B cell (primary cell): ENCODE measurements at regions not wholly inside any gene's neighbourhood (a gene's known extent, or its start where the extent isn't known, plus 50 kb on each side); places are given as distances from the start of the nearest gene placed in this dataset.

Source experiments
- ATAC-seq: fragments of 200-7000 bp; cut with Tn5 transposase; one replicate; pipeline ENCODE4 v1.10.0; 2021; ENCODE audit warnings: low read depth, mild to moderate bottlenecking, moderate number of reproducible peaks, moderate library complexity
- CTCF ChIA-PET: fragments of 350-600 bp; sonication (Branson Sonifier 250); formaldehyde crosslinking; loops from one replicate; lab custom pipeline; 2021; ENCODE audit warnings: antibody characterized with exemption, inconsistent platforms; lab: Charles Lee
- POLR2A ChIA-PET: fragments of 350-600 bp; sonication (Branson Sonifier 250); formaldehyde crosslinking; loops from one replicate; lab custom pipeline; 2021; ENCODE audit warnings: antibody characterized with exemption; lab: Charles Lee
- DNase-seq: peaks from one replicate; pipeline ENCODE4 v3.0.0; 2013
- H2AFZ ChIP-seq: 2 replicates; pipeline ENCODE4 v1.6.1; 2012; ENCODE audit warnings: mild to moderate bottlenecking, low read depth, low read length; ENCODE audit not compliant: insufficient read depth, poor library complexity, severe bottlenecking
- H3K27ac ChIP-seq, 2 donors: 1 replicate in 1 of 2; 2 replicates in 1 of 2; pipeline ENCODE4 v1.5.1; 2012 to 2013; ENCODE audit warnings: low read length in 2 of 2, mild to moderate bottlenecking in 2 of 2, moderate library complexity in 1 of 2
- H3K27me3 ChIP-seq, 4 experiments: fragments of 200-600 bp in 1 of 4; sonication (generic) in 1 of 4; replicated peaks in 1 of 4; 1 replicate in 2 of 4; 2 replicates in 2 of 4; pipeline versions ENCODE4 v1.6.1 to v1.7.0; 2013 to 2016; ENCODE audit warnings: low read length in 3 of 4, mild to moderate bottlenecking in 2 of 4, mixed read lengths in 1 of 4, moderate library complexity in 1 of 4; ENCODE audit not compliant: insufficient read depth in 4 of 4, control insufficient read depth in 3 of 4; ENCODE audit errors: control extremely low read depth in 1 of 4
- H3K36me3 ChIP-seq, 2 experiments: replicated peaks in 1 of 2; 1 replicate in 1 of 2; 2 replicates in 1 of 2; pipeline versions ENCODE4 v1.6.1 to v1.7.1; 2013; ENCODE audit warnings: low read length in 1 of 2; ENCODE audit not compliant: insufficient read depth in 2 of 2, control insufficient read depth in 1 of 2; ENCODE audit errors: control extremely low read depth in 1 of 2, extremely low read depth in 1 of 2
- H3K4me1 ChIP-seq, 2 donors: fragments of 200-600 bp in 1 of 2; sonication (generic) in 1 of 2; 1 replicate in 1 of 2; 2 replicates in 1 of 2; pipeline versions ENCODE4 v1.5.1 to v1.6.1; 2013 to 2017; ENCODE audit warnings: low read length in 2 of 2; ENCODE audit not compliant: control insufficient read depth in 2 of 2, insufficient read depth in 2 of 2
- H3K4me2 ChIP-seq: replicated peaks from 2 replicates; pipeline ENCODE3; 2012; ENCODE audit warnings: mild to moderate bottlenecking, low read depth, low read length; ENCODE audit not compliant: poor library complexity, severe bottlenecking
- H3K4me3 ChIP-seq, 5 experiments: fragments of 200-600 bp in 1 of 5; sonication (generic) in 1 of 5; 1 replicate in 3 of 5; 2 replicates in 2 of 5; pipeline versions ENCODE4 v1.5.1 to v1.7.0; 2011 to 2016; ENCODE audit warnings: low read length in 4 of 5, mild to moderate bottlenecking in 4 of 5, low read depth in 2 of 5, control low read depth in 1 of 5, moderate library complexity in 1 of 5; ENCODE audit not compliant: insufficient read depth in 1 of 5; ENCODE audit errors: control extremely low read depth in 1 of 5, extremely low read depth in 1 of 5
- H3K79me2 ChIP-seq: fragments of 200-600 bp; sonication (generic); one replicate; pipeline ENCODE4 v1.6.0; 2016; ENCODE audit warnings: low read length; ENCODE audit not compliant: control insufficient read depth, insufficient read depth
- H3K9ac ChIP-seq: fragments of 200-600 bp; sonication (generic); 2 replicates; pipeline ENCODE4 v1.6.1; 2017; ENCODE audit warnings: mild to moderate bottlenecking, low read length, moderate library complexity
- H3K9me3 ChIP-seq, 3 donors: one replicate each; pipeline versions ENCODE4 v1.6.1 to v1.7.1; 2013; ENCODE audit warnings: low read length in 2 of 3; ENCODE audit not compliant: control insufficient read depth in 2 of 3, insufficient read depth in 1 of 3; ENCODE audit errors: control extremely low read depth in 1 of 3
- H4K20me1 ChIP-seq: 2 replicates; pipeline ENCODE4 v1.6.0; 2012; ENCODE audit warnings: mild to moderate bottlenecking, low read length; ENCODE audit not compliant: insufficient read depth, control insufficient read depth, poor library complexity, severe bottlenecking
- H3K27ac Mint-ChIP-seq: one replicate; pipeline ENCODE4 v1.8.0; 2021; ENCODE audit warnings: mixed read lengths
- H3K27me3 Mint-ChIP-seq: one replicate; pipeline ENCODE4 v1.8.0; 2021; ENCODE audit warnings: mixed read lengths
- H3K4me1 Mint-ChIP-seq: one replicate; pipeline ENCODE4 v1.8.0; 2021; ENCODE audit warnings: mixed read lengths
- H3K4me3 Mint-ChIP-seq: one replicate; pipeline ENCODE4 v1.8.0; 2021; ENCODE audit warnings: mixed read lengths
- H3K9me3 Mint-ChIP-seq: one replicate; pipeline ENCODE4 v1.8.0; 2022; ENCODE audit warnings: mixed read lengths; ENCODE audit not compliant: insufficient read depth
- EZH2 ChIP-seq: IDR thresholded peaks from 2 replicates; pipeline ENCODE4 v1.6.1; 2012; ENCODE audit warnings: borderline replicate concordance, low read depth, mild to moderate bottlenecking, moderate library complexity, low read length; ENCODE audit not compliant: insufficient read depth, poor library complexity, severe bottlenecking
- WGBS: methylation state at CpG from one replicate; pipeline ENCODE4 v1.1.5; 2013; ENCODE audit warnings: missing lambda C conversion rate; ENCODE audit not compliant: insufficient coverage; 5-methylcytosine and 5-hydroxymethylcytosine counted together
- intact Hi-C: fragments of 100-400 bp; cut with micrococcal nuclease; formaldehyde crosslinking; loops from one replicate; pipeline ENCODE4 v1.10.0; 2022
- TF ChIP-seq, protein P1 (sequence below): fragments of 200-600 bp; IDR thresholded peaks from one replicate; pipeline ENCODE4 v1.8.0; 2022; ENCODE audit warnings: antibody characterized with exemption, mild to moderate bottlenecking

- H3K27ac ChIP-seq: no peak overlapping the region
- Mint-ChIP-seq H3K4me3 (no peak overlapping the region), H3K27ac (no peak overlapping the region), H3K9me3 (no peaks in the 10 kb centered on the region), H3K27me3 (peaks cover 59% of the 10 kb centered on the region), H3K4me1 (no peaks in the 10 kb centered on the region)
- DNase-seq (no peak), ATAC-seq (no peak)
- H3K79me2 ChIP-seq: no peaks in the 10 kb centered on the region
- no peak overlapping the region for H3K4me2 ChIP-seq
- ChIA-PET CTCF (no interaction called here), POLR2A (no interaction called here)
- intact Hi-C loops: no loop called here
- no peak overlapping the region for H3K4me3 ChIP-seq
- H3K9ac ChIP-seq: no peak overlapping the region
- TF ChIP-seq, protein P1, sequence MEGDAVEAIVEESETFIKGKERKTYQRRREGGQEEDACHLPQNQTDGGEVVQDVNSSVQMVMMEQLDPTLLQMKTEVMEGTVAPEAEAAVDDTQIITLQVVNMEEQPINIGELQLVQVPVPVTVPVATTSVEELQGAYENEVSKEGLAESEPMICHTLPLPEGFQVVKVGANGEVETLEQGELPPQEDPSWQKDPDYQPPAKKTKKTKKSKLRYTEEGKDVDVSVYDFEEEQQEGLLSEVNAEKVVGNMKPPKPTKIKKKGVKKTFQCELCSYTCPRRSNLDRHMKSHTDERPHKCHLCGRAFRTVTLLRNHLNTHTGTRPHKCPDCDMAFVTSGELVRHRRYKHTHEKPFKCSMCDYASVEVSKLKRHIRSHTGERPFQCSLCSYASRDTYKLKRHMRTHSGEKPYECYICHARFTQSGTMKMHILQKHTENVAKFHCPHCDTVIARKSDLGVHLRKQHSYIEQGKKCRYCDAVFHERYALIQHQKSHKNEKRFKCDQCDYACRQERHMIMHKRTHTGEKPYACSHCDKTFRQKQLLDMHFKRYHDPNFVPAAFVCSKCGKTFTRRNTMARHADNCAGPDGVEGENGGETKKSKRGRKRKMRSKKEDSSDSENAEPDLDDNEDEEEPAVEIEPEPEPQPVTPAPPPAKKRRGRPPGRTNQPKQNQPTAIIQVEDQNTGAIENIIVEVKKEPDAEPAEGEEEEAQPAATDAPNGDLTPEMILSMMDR: no peak
- no peak for TF ChIP-seq EZH2
- WGBS: no CpG with 5 or more reads among the region's 3 CpGs
- peaks cover 0 to 7% (median 2%) of the 10 kb centered on the region in 4 experiments for H3K27me3 ChIP-seq
- no peaks in the 10 kb centered on the region for H4K20me1 ChIP-seq
- H3K36me3 ChIP-seq: no peaks in the 10 kb centered on the region
- no peaks in the 10 kb centered on the region for H3K4me1 ChIP-seq
- peaks cover 0 to 3% (median 0%) of the 10 kb centered on the region in 3 donors for H3K9me3 ChIP-seq
- H2AFZ ChIP-seq: no peak overlapping the region
Measured at GRCh38 chr5:176157656-176158055, 80.6 kb upstream of the SIMC1 start.

- CTCF ChIA-PET: no interaction called here
- ATAC-seq: no peak
- H3K27me3 Mint-ChIP-seq: peaks cover 67% of the 10 kb centered on the region
- Histone ChIP-seq H3K36me3 (no peaks in the 10 kb centered on the region), H4K20me1 (no peaks in the 10 kb centered on the region), H3K27ac (no peak overlapping the region), H3K4me2 (no peak overlapping the region), H3K27me3 (peaks cover 0 to 8% (median 5%) of the 10 kb centered on the region in 4 experiments), H2AFZ (no peak overlapping the region), H3K4me3 (no peak overlapping the region), H3K4me1 (no peaks in the 10 kb centered on the region), H3K9me3 (no peaks in the 10 kb centered on the region), H3K79me2 (no peaks in the 10 kb centered on the region), H3K9ac (no peak overlapping the region)
- WGBS: 83% methylated on average over 1 of the region's 3 CpGs
- no peak for DNase-seq
- intact Hi-C loops: no loop called here
- no peaks in the 10 kb centered on the region for H3K9me3 Mint-ChIP-seq
- H3K4me1 Mint-ChIP-seq: no peaks in the 10 kb centered on the region
- no peak overlapping the region for H3K27ac Mint-ChIP-seq
- TF ChIP-seq, protein P1: no peak
- no peak for TF ChIP-seq EZH2
- H3K4me3 Mint-ChIP-seq: no peak overlapping the region
- POLR2A ChIA-PET: no interaction called here
Measured at GRCh38 chr5:176161431-176161830, 76.8 kb upstream of the SIMC1 start.
